Kidney (tissue), 13 donors: ENCODE measurements at regions not wholly inside any gene's neighbourhood (a gene's known extent, or its start where the extent isn't known, plus 50 kb on each side); places are given as distances from the start of the nearest gene placed in this dataset.
A peak's percentile ranks its signal among the peaks of the same experiment; 100 is the strongest.

Source experiments
- DNase-seq, 5 donors: peaks; one replicate each; pipeline ENCODE4 v3.0.0-alpha.2; 2013 to 2020
- FAIRE-seq: peaks from 2 replicates; lab custom pipeline; 2012; peaks lifted over from hg19 to GRCh38; lab: Jason Lieb, UNC
- H3K27ac ChIP-seq, 2 donors: one replicate each; pipeline ENCODE4 v1.7.0; 2013; ENCODE audit warnings: low read depth in 2 of 2, low read length in 2 of 2, inconsistent platforms in 1 of 2
- H3K27me3 ChIP-seq: one replicate; pipeline ENCODE4 v1.7.1; 2013; ENCODE audit warnings: low read length, inconsistent platforms; ENCODE audit not compliant: control insufficient read depth, insufficient read depth
- H3K36me3 ChIP-seq, 3 donors: one replicate each; pipeline versions ENCODE4 v1.7.0 to v1.7.1; 2013; ENCODE audit warnings: low read length in 3 of 3, control low read depth in 1 of 3, inconsistent platforms in 1 of 3; ENCODE audit not compliant: insufficient read depth in 3 of 3, control insufficient read depth in 2 of 3
- H3K4me1 ChIP-seq, 3 donors: one replicate each; pipeline versions ENCODE4 v1.7.0 to v1.7.1; 2013; ENCODE audit warnings: low read length in 3 of 3, inconsistent platforms in 1 of 3, low read depth in 1 of 3; ENCODE audit not compliant: control insufficient read depth in 2 of 3, insufficient read depth in 2 of 3
- H3K4me3 ChIP-seq, 3 donors: one replicate each; pipeline versions ENCODE4 v1.7.0 to v1.8.1; 2013; ENCODE audit warnings: low read length in 3 of 3, control low read depth in 1 of 3, inconsistent platforms in 1 of 3
- H3K9ac ChIP-seq, 3 donors: one replicate each; pipeline versions ENCODE4 v1.7.0 to v1.7.1; 2013; ENCODE audit warnings: low read length in 3 of 3, control low read depth in 1 of 3, inconsistent platforms in 1 of 3
- H3K9me3 ChIP-seq, 3 donors: one replicate each; pipeline versions ENCODE4 v1.7.0 to v1.7.1; 2013; ENCODE audit warnings: low read length in 3 of 3, control low read depth in 1 of 3, inconsistent platforms in 1 of 3; ENCODE audit not compliant: control insufficient read depth in 2 of 3, insufficient read depth in 1 of 3
- intact Hi-C: fragments of 100-400 bp; cut with DNase I; formaldehyde crosslinking; loops from one replicate; pipeline ENCODE4 v1.11.1; 2022
- TF ChIP-seq, protein P1 (sequence below): IDR thresholded peaks from 3 replicates; pipeline ENCODE4 v1.5.1; 2012; ENCODE audit warnings: mild to moderate bottlenecking, moderate library complexity, borderline replicate concordance; ENCODE audit not compliant: insufficient read depth; ENCODE audit errors: extremely low read depth
- donor health status: control.
- donor health status: control.
- donor health status: control.
- donor health status: control.
- donor health status: control.
- donor health status: DM: yes; HTN: yes; CAD: no.
- donor health status: Normal renal cell carcinoma (clear cell type).

DNA sequence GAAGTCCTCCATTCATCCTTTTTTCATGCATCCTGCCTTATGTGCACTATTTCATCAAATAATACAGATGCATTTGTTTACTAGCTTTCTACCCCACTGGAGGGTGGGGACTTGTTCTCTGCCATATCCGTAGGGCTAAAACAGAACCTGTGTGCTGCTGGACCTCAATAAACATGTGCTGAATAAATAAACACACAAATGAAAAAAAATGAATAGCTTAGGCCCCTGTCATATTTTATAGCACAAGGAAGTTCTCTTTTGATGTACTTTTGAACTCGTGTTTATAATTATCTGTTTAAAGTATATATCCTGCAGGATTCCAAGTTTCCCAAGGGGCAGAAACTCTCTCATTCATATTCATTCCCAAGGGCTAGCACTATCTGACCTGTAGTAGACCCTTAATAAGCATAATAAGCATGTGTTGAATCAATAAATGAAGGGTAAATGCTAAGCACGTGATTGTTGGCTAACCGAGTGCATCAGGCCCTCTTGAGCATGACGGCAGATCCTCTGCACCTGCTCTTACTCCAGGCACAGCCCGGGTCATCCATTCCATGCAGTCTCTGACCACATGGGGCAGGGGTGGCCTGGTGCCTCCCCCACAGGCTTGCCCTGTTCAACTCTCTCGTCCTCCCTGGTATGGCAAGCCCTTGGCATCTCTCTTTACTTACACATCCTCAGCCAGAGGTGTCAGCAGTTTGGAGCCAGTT is 474.1 kb upstream of the ZMIZ1 start:
- TF ChIP-seq, protein P1, sequence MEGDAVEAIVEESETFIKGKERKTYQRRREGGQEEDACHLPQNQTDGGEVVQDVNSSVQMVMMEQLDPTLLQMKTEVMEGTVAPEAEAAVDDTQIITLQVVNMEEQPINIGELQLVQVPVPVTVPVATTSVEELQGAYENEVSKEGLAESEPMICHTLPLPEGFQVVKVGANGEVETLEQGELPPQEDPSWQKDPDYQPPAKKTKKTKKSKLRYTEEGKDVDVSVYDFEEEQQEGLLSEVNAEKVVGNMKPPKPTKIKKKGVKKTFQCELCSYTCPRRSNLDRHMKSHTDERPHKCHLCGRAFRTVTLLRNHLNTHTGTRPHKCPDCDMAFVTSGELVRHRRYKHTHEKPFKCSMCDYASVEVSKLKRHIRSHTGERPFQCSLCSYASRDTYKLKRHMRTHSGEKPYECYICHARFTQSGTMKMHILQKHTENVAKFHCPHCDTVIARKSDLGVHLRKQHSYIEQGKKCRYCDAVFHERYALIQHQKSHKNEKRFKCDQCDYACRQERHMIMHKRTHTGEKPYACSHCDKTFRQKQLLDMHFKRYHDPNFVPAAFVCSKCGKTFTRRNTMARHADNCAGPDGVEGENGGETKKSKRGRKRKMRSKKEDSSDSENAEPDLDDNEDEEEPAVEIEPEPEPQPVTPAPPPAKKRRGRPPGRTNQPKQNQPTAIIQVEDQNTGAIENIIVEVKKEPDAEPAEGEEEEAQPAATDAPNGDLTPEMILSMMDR, result no peak
- Histone ChIP-seq H3K4me1 (no peaks in the 10 kb centered on the region), H3K27me3 (no peaks in the 10 kb centered on the region), H3K4me3 (no peak overlapping the region), H3K36me3 (no peaks in the 10 kb centered on the region), H3K9me3 (no peaks in the 10 kb centered on the region), H3K9ac (no peak overlapping the region), H3K27ac (no peak overlapping the region)
- peak in 2 of 5 donors; percentile 33 for DNase-seq
- intact Hi-C loops, result no loop called here
- no peak for FAIRE-seq

DNA sequence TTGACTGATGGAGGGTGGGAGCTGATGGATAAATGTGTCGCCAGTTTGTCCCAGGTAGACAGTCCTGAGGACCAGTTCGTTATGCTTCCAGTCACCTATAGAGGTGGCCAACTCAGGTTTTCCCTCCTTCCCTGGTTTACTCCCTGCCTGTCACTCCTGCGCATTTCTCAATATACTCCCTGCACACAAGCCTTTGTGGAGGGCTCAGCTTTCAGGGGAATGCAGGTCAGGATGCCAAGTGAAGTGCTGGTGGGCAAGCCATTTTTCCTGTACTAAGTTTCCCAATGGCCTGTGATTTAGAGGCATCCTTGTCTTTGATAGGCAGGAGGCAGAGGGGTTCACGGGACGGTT is 473.5 kb upstream of the ZMIZ1 start:
- Histone ChIP-seq H3K27me3 (no peaks in the 10 kb centered on the region), H3K36me3 (no peaks in the 10 kb centered on the region), H3K9me3 (no peaks in the 10 kb centered on the region), H3K9ac (no peak overlapping the region), H3K27ac (no peak overlapping the region), H3K4me1 (no peaks in the 10 kb centered on the region), H3K4me3 (no peak overlapping the region)
- TF ChIP-seq, protein P1, result no peak
- intact Hi-C loops, result no loop called here
- FAIRE-seq (no peak), DNase-seq (peak in 2 of 5 donors; percentile 23 to 53)

DNA sequence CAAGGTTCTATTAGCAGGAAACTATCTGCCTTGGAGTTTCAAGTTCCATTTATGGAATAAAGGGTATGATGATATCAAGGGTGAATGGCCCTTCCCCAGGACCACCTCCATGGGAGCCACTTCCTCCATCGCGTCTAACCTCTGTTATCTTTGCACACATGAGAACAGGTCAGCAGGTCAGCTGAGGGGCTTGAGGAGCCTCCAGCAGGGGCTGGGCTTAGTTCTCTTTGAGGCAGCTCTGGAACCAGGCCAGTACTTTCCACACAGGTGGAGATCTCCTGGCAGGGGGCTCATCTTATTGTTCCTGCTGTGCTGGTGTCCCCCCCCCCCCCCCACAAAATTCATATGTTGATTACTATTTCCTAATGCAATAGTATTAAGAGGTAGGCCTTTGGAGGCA is 472.2 kb upstream of the ZMIZ1 start:
- no peaks in the 10 kb centered on the region for H3K4me1 ChIP-seq
- no peak overlapping the region for H3K27ac ChIP-seq
- H3K9me3 ChIP-seq, result no peaks in the 10 kb centered on the region
- DNase-seq, result peak in 1 of 5 donors; percentile 19
- FAIRE-seq, result no peak
- TF ChIP-seq, protein P1, result no peak
- no peaks in the 10 kb centered on the region for H3K36me3 ChIP-seq
- H3K27me3 ChIP-seq, result no peaks in the 10 kb centered on the region
- no peak overlapping the region for H3K4me3 ChIP-seq
- intact Hi-C loops, result no loop called here
- no peak overlapping the region for H3K9ac ChIP-seq
